Amniotic epithelial cell (primary cell): ENCODE measurements at regions not wholly inside any gene's neighbourhood (a gene's known extent, or its start where the extent isn't known, plus 50 kb on each side); places are given as distances from the start of the nearest gene placed in this dataset.
"Not testable (repeated sequence)": the region's sequence is repeated elsewhere in the genome, so short reads cannot be mapped to it uniquely, and the experiment has no call there.

Experiments used
- DNase-seq: peaks from one replicate; pipeline ENCODE4 v3.0.0-alpha.2; 2010; ENCODE audit warnings: low read depth

GRCh38 chrX:111041018-111041462, 55.0 kb upstream of the PAK3 start:
- DNase-seq, result peak; percentile 94

- peak; percentile 63 for DNase-seq
Observed at GRCh38 chrX:111040377-111041017, 55.5 kb upstream of the PAK3 start.

- DNase-seq, result no peak
Observed at GRCh38 chrX:111039606-111040005, 56.4 kb upstream of the PAK3 start.

- no peak for DNase-seq
Observed at GRCh38 chrX:111035991-111036390, 60.0 kb upstream of the PAK3 start.

GRCh38 chrX:111035256-111035655, 60.7 kb upstream of the PAK3 start:
- DNase-seq, result no peak

GRCh38 chrX:111022998-111023397, 73.0 kb upstream of the PAK3 start:
- DNase-seq, result not testable (repeated sequence)

- peak; percentile 88 for DNase-seq
Observed at GRCh38 chrX:111020283-111020682, 75.7 kb upstream of the PAK3 start.

- DNase-seq, result no peak
Observed at GRCh38 chrX:111013778-111014455, 82.1 kb upstream of the PAK3 start.

GRCh38 chrX:111010111-111010510, 85.9 kb upstream of the PAK3 start:
- DNase-seq, result no peak

- DNase-seq, result no peak
Observed at GRCh38 chrX:111009256-111009655, 86.7 kb upstream of the PAK3 start.

GRCh38 chrX:111008126-111008525, 87.9 kb upstream of the PAK3 start:
- DNase-seq, result no peak

GRCh38 chrX:111007238-111007637, 88.8 kb upstream of the PAK3 start:
- no peak for DNase-seq

- peak; percentile 50 for DNase-seq
Observed at GRCh38 chrX:111006116-111006515, 89.9 kb upstream of the PAK3 start.

- no peak for DNase-seq
Observed at GRCh38 chrX:111005166-111005565, 90.8 kb upstream of the PAK3 start.

GRCh38 chrX:111003118-111003517, 92.9 kb upstream of the PAK3 start:
- no peak for DNase-seq

GRCh38 chrX:110992611-110993010, 103.4 kb upstream of the PAK3 start:
- DNase-seq, result peak; percentile 42

- no peak for DNase-seq
Observed at GRCh38 chrX:110989869-110990268, 106.1 kb upstream of the PAK3 start.

GRCh38 chrX:110989447-110989846, 106.5 kb upstream of the PAK3 start:
- DNase-seq, result no peak

GRCh38 chrX:110987292-110987691, 108.7 kb upstream of the PAK3 start:
- no peak for DNase-seq

GRCh38 chrX:110985470-110985869, 110.5 kb upstream of the PAK3 start:
- no peak for DNase-seq

- DNase-seq, result no peak
Observed at GRCh38 chrX:110983024-110983423, 113.0 kb upstream of the PAK3 start.

- DNase-seq, result peak; percentile 87
Observed at GRCh38 chrX:110966839-110967238, 129.2 kb upstream of the PAK3 start.

GRCh38 chrX:110966091-110966454, 129.9 kb upstream of the PAK3 start:
- DNase-seq, result no peak
